H9 (cell line): ENCODE measurements at regions not wholly inside any gene's neighbourhood (a gene's known extent, or its start where the extent isn't known, plus 50 kb on each side); places are given as distances from the start of the nearest gene placed in this dataset.

Experiments
- DNase-seq: peaks from one replicate; pipeline ENCODE4 v3.0.0-alpha.2; 2017
- H2AFZ ChIP-seq: one replicate; pipeline ENCODE4 v1.6.1; 2013; ENCODE audit warnings: mild to moderate bottlenecking, low read length, control low read depth, moderate library complexity
- H2AK5ac ChIP-seq: 2 replicates; pipeline ENCODE4 v1.6.1; 2013; ENCODE audit warnings: low read length, control low read depth, mixed read lengths; ENCODE audit not compliant: insufficient read length
- H2BK120ac ChIP-seq: one replicate; pipeline ENCODE4 v1.6.1; 2013; ENCODE audit warnings: low read depth, mild to moderate bottlenecking, low read length, control low read depth, inconsistent platforms; ENCODE audit not compliant: poor library complexity, severe bottlenecking
- H2BK12ac ChIP-seq: 2 replicates; pipeline ENCODE4 v1.6.1; 2013; ENCODE audit warnings: low read length, control low read depth, mixed read lengths, low read depth; ENCODE audit not compliant: insufficient read length
- H2BK15ac ChIP-seq: 2 replicates; pipeline ENCODE4 v1.6.1; 2013; ENCODE audit warnings: low read depth, low read length, control low read depth
- H2BK20ac ChIP-seq: one replicate; pipeline ENCODE4 v1.6.1; 2013; ENCODE audit warnings: low read depth, mild to moderate bottlenecking, low read length, control low read depth, inconsistent platforms; ENCODE audit not compliant: poor library complexity, severe bottlenecking
- H2BK5ac ChIP-seq: 2 replicates; pipeline ENCODE4 v1.6.1; 2013; ENCODE audit warnings: low read length, control low read depth, mixed read lengths; ENCODE audit not compliant: insufficient read length
- H3K14ac ChIP-seq: 2 replicates; pipeline ENCODE4 v1.6.1; 2013; ENCODE audit warnings: low read length, control low read depth; ENCODE audit not compliant: insufficient read depth
- H3K18ac ChIP-seq: 2 replicates; pipeline ENCODE4 v1.6.1; 2013; ENCODE audit warnings: low read depth, mild to moderate bottlenecking, mixed read lengths, low read length, control low read depth; ENCODE audit not compliant: insufficient read length
- H3K23ac ChIP-seq: 2 replicates; pipeline ENCODE4 v1.6.1; 2013; ENCODE audit warnings: low read length, control low read depth, mixed read lengths, low read depth; ENCODE audit not compliant: insufficient read length
- H3K23me2 ChIP-seq: 2 replicates; pipeline ENCODE4 v1.6.1; 2013; ENCODE audit warnings: low read depth, mild to moderate bottlenecking, mixed read lengths, low read length, control low read depth; ENCODE audit not compliant: insufficient read length, poor library complexity, severe bottlenecking
- H3K27ac ChIP-seq: 2 replicates; pipeline ENCODE4 v1.5.1; 2013; ENCODE audit warnings: low read length, control low read depth, mixed read lengths, low read depth; ENCODE audit not compliant: insufficient read length
- H3K27me3 ChIP-seq: 2 replicates; pipeline ENCODE4 v1.6.1; 2013; ENCODE audit warnings: low read length, control low read depth, inconsistent platforms; ENCODE audit not compliant: insufficient read depth
- H3K4ac ChIP-seq: 2 replicates; pipeline ENCODE4 v1.6.1; 2013; ENCODE audit warnings: low read depth, mild to moderate bottlenecking, control low read depth, inconsistent platforms, low read length, moderate library complexity
- H3K4me1 ChIP-seq: 2 replicates; pipeline ENCODE4 v1.6.1; 2013; ENCODE audit warnings: low read length, control low read depth, inconsistent platforms; ENCODE audit not compliant: insufficient read depth
- H3K4me2 ChIP-seq: 2 replicates; pipeline ENCODE4 v1.6.1; 2013; ENCODE audit warnings: low read length, control low read depth, mixed read lengths; ENCODE audit not compliant: insufficient read length, insufficient read depth
- H3K56ac ChIP-seq: 2 replicates; pipeline ENCODE4 v1.6.1; 2013; ENCODE audit warnings: low read depth, mild to moderate bottlenecking, mixed read lengths, low read length, control low read depth; ENCODE audit not compliant: insufficient read length
- H3K79me1 ChIP-seq: 2 replicates; pipeline ENCODE4 v1.6.1; 2013; ENCODE audit warnings: low read depth, mild to moderate bottlenecking, moderate library complexity, low read length, control low read depth, inconsistent platforms; ENCODE audit not compliant: insufficient read depth, poor library complexity, severe bottlenecking
- H3K79me2 ChIP-seq: 2 replicates; pipeline ENCODE4 v1.6.1; 2013; ENCODE audit warnings: low read length, control low read depth, inconsistent platforms; ENCODE audit not compliant: insufficient read depth
- H3K9ac ChIP-seq: 2 replicates; pipeline ENCODE4 v1.6.1; 2013; ENCODE audit warnings: low read length, control low read depth, mixed read lengths; ENCODE audit not compliant: insufficient read length; ENCODE audit errors: extremely low read depth
- H3K9me3 ChIP-seq: one replicate; pipeline ENCODE4 v1.6.1; 2013; ENCODE audit warnings: low read depth, low read length, inconsistent platforms; ENCODE audit not compliant: control insufficient read depth
- H3T11ph ChIP-seq: one replicate; pipeline ENCODE4 v1.6.1; 2013; ENCODE audit warnings: mild to moderate bottlenecking, low read length, control low read depth, inconsistent platforms
- H4K20me1 ChIP-seq: one replicate; pipeline ENCODE4 v1.6.1; 2013; ENCODE audit not compliant: control insufficient read depth, insufficient read length, insufficient read depth
- H4K5ac ChIP-seq: 2 replicates; pipeline ENCODE4 v1.6.1; 2013; ENCODE audit warnings: low read depth, mild to moderate bottlenecking, mixed read lengths, low read length, control low read depth; ENCODE audit not compliant: insufficient read length
- H4K8ac ChIP-seq: replicated peaks from 2 replicates; pipeline ENCODE4 v1.6.1; 2013; ENCODE audit warnings: low read length, control low read depth, mixed read lengths, low read depth; ENCODE audit not compliant: insufficient read length
- H4K91ac ChIP-seq: 2 replicates; pipeline ENCODE4 v1.6.1; 2013; ENCODE audit warnings: low read depth, mild to moderate bottlenecking, moderate library complexity, mixed read lengths, low read length, control low read depth; ENCODE audit not compliant: insufficient read length
- H3K27ac Mint-ChIP-seq, 3 experiments: 2 replicates in 2 of 3; 3 replicates in 1 of 3; pipeline ENCODE4 v1.8.0; 2020 to 2021; ENCODE audit warnings: mixed read lengths in 3 of 3, mild to moderate bottlenecking in 1 of 3, moderate library complexity in 1 of 3
- H3K27me3 Mint-ChIP-seq: 2 replicates; pipeline ENCODE4 v1.8.0; 2021; ENCODE audit warnings: low read depth, mild to moderate bottlenecking, moderate library complexity, mixed read lengths
- H3K36me3 Mint-ChIP-seq, 3 experiments: 2 replicates in 2 of 3; 3 replicates in 1 of 3; pipeline ENCODE4 v1.8.0; 2020 to 2021; ENCODE audit warnings: low read depth in 3 of 3, mixed read lengths in 3 of 3; ENCODE audit not compliant: insufficient read depth in 1 of 3
- H3K4me1 Mint-ChIP-seq, 2 experiments: 2 replicates each; pipeline ENCODE4 v1.8.0; 2020; ENCODE audit warnings: mixed read lengths in 2 of 2
- H3K4me3 Mint-ChIP-seq, 2 experiments: 2 replicates in 1 of 2; 3 replicates in 1 of 2; pipeline ENCODE4 v1.8.0; 2020 to 2021; ENCODE audit warnings: mild to moderate bottlenecking in 2 of 2, mixed read lengths in 2 of 2, moderate library complexity in 1 of 2
- H3K9me3 Mint-ChIP-seq, 2 experiments: 2 replicates in 1 of 2; 3 replicates in 1 of 2; pipeline ENCODE4 v1.8.0; 2020; ENCODE audit warnings: mild to moderate bottlenecking in 2 of 2, mixed read lengths in 2 of 2, moderate library complexity in 1 of 2
- WGBS: extraction: QIAGEN DNeasy Blood & Tissue Kit; methylation state at CpG from one replicate; pipeline ENCODE4 v1.1.7; 2013; ENCODE audit warnings: missing lambda C conversion rate, low lambda C conversion rate, mixed read lengths; ENCODE audit not compliant: insufficient read length; ENCODE audit errors: extremely low coverage; 5-methylcytosine and 5-hydroxymethylcytosine counted together
- TF ChIP-seq, protein P1 (sequence below): fragments of 200-600 bp; sonication (generic); conservative IDR thresholded peaks from 3 replicates; pipeline ENCODE4 v1.8.0; 2021; ENCODE audit warnings: antibody characterized with exemption, mild to moderate bottlenecking

DNA sequence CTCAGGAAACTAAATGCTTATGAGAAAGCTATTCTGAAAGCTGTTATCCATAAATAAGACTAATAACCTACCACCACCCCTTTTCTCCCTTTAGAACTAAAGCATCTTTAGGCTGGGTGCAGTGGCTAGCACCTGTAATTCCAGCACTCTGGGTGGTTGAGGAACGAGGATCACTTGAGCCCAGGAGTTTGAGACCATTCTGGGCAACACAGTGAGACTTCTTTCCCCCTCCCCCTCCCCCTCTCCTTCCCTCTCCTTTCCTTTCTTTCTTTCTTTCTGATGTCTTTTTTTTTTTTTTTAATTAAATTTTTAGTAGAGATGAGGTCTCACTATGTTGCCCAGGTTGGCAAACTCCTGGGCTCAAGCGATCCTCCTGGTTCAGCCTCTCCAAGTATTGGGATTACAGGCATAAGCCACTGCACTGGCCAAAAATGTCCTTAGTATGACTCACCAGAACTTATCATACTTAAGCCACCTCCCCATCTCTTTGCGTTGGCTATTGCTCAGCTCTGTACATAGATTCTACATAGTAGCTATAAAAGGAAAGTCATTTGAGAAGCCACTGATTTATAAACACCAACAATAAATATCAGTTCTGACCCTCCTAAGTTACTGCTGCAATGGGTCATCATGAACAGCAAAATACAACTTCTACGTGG, 54.8 kb upstream of the SPDEF start:
- Histone ChIP-seq H3K23ac (no peak overlapping the region), H3K14ac (no peak overlapping the region), H3K9ac (no peak overlapping the region), H2AK5ac (no peak overlapping the region), H3K4me1 (no peaks in the 10 kb centered on the region), H2BK120ac (no peak overlapping the region), H3K27me3 (no peaks in the 10 kb centered on the region), H3K23me2 (no peaks in the 10 kb centered on the region), H3K4ac (no peak overlapping the region), H4K20me1 (no peaks in the 10 kb centered on the region), H3K79me1 (no peaks in the 10 kb centered on the region), H3K9me3 (no peaks in the 10 kb centered on the region), H2AFZ (no peak overlapping the region), H2BK5ac (no peak overlapping the region), H3T11ph (no peak overlapping the region), H4K91ac (no peak overlapping the region), H2BK12ac (no peak overlapping the region), H3K4me2 (no peak overlapping the region), H3K56ac (no peak overlapping the region), H4K8ac (no peak overlapping the region), H4K5ac (no peak overlapping the region), H3K18ac (no peak overlapping the region), H2BK20ac (peak overlapping the region; percentile 6), H3K27ac (no peak overlapping the region), H3K79me2 (no peaks in the 10 kb centered on the region), H2BK15ac (no peak overlapping the region)
- Mint-ChIP-seq H3K36me3 (peaks cover 0 to 9% (median 7%) of the 10 kb centered on the region in 3 experiments; a peak in 5 of 7 replicates), H3K4me3 (no peak overlapping the region), H3K4me1 (peaks cover 2 to 5% of the 10 kb centered on the region in 2 experiments), H3K27me3 (no peaks in the 10 kb centered on the region), H3K9me3 (no peaks in the 10 kb centered on the region), H3K27ac (no peak overlapping the region; a peak in 1 of 7 replicates)
- WGBS, result no CpG with 5 or more reads among the region's 4 CpGs
- TF ChIP-seq, protein P1, sequence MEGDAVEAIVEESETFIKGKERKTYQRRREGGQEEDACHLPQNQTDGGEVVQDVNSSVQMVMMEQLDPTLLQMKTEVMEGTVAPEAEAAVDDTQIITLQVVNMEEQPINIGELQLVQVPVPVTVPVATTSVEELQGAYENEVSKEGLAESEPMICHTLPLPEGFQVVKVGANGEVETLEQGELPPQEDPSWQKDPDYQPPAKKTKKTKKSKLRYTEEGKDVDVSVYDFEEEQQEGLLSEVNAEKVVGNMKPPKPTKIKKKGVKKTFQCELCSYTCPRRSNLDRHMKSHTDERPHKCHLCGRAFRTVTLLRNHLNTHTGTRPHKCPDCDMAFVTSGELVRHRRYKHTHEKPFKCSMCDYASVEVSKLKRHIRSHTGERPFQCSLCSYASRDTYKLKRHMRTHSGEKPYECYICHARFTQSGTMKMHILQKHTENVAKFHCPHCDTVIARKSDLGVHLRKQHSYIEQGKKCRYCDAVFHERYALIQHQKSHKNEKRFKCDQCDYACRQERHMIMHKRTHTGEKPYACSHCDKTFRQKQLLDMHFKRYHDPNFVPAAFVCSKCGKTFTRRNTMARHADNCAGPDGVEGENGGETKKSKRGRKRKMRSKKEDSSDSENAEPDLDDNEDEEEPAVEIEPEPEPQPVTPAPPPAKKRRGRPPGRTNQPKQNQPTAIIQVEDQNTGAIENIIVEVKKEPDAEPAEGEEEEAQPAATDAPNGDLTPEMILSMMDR, result no peak
- DNase-seq, result no peak
